GM18517 (cell line): ENCODE measurements at regions not wholly inside any gene's neighbourhood (a gene's known extent, or its start where the extent isn't known, plus 50 kb on each side); places are given as distances from the start of the nearest gene placed in this dataset.
A peak's percentile ranks its signal among the peaks of the same experiment; 100 is the strongest.
"Not testable (repeated sequence)": the region's sequence is repeated elsewhere in the genome, so short reads cannot be mapped to it uniquely, and the experiment has no call there.

Source experiments
- ATAC-seq: cut with Tn5 transposase; IDR thresholded peaks from one replicate; pipeline ENCODE4 v1.9.1; 2021; ENCODE audit warnings: mild to moderate bottlenecking, moderate library complexity; ENCODE audit not compliant: unreplicated experiment

- ATAC-seq: no peak
Measured at GRCh38 chr4:152073351-152074087, 312.7 kb upstream of the GATB start.

- ATAC-seq: no peak
Measured at GRCh38 chr4:152072906-152073305, 312.1 kb upstream of the GATB start.

- no peak for ATAC-seq
Measured at GRCh38 chr4:152072001-152072485, 311.2 kb upstream of the GATB start.

DNA sequence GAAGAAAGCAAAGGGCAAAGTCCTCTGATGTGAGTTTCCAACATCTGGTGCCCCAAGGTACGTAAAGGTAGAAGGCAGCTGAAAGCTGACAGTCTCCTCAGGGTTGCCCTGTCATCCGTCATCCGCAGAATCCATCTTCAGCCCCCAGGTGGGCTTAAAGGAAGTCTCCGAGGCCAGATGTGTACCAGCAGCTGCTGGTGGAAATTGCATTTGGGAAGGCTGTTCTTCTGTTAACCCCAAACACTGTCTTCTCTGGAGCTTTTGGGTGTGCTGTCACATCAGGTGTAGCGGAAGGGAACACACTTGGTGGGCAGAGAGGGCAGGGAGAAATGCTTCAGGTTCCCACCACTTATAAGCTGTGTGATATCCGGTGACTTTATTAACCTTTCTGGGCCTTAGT lies 310.0 kb upstream of the GATB start:
- ATAC-seq: no peak

- ATAC-seq: no peak
Measured at GRCh38 chr4:152068866-152069265, 308.1 kb upstream of the GATB start.

- ATAC-seq: no peak
Measured at GRCh38 chr4:152065545-152065944, 304.7 kb upstream of the GATB start.

- no peak for ATAC-seq
Measured at GRCh38 chr4:152064753-152065152, 303.9 kb upstream of the GATB start.

GRCh38 chr4:152064282-152064681 lies 303.5 kb upstream of the GATB start:
- no peak for ATAC-seq

GRCh38 chr4:152063621-152064240 lies 302.9 kb upstream of the GATB start:
- ATAC-seq: no peak

- ATAC-seq: no peak
Measured at GRCh38 chr4:152062936-152063620, 302.3 kb upstream of the GATB start.

DNA sequence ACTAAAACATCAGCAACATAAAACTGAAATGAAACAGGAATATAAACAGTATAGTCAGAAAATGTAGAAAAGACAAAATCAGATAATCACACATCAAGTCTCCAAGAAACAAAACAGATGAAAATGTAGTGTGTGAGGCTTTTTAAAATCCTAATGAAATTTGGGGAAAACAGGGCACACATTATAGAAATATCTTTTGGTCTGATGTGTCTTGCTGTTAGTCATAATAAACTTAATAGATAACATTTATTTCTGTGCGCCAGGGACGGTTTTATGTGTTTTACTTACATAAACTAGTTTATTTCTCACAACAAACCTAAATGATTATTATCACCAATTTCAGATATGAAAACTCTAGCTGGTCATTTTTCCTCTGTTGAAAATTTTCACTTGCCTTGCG lies 293.9 kb upstream of the GATB start:
- no peak for ATAC-seq

- peak; percentile 56 for ATAC-seq
Measured at GRCh38 chr4:152052451-152053057, 291.7 kb upstream of the GATB start.

GRCh38 chr4:152051332-152051731 lies 290.5 kb upstream of the GATB start:
- not testable (repeated sequence) for ATAC-seq

DNA sequence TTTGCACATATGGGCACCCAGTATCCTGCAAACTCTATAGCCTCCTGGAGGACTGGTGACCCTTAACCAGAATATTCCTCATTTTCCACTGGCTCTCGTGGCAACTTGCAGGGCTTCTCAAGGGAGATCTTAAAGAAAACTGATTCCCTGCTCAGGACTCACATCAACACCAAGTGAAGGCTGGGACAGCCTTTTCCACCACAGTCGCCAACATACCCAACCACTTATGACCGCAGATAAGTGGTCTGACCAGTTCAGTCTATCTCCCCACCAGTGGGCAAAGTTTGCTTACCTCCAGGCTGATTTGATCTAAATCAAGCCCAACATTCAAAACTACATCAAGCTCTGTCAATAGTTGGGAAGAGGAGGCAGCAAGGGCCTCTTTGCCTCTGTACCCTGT lies 289.3 kb upstream of the GATB start:
- ATAC-seq: no peak

DNA sequence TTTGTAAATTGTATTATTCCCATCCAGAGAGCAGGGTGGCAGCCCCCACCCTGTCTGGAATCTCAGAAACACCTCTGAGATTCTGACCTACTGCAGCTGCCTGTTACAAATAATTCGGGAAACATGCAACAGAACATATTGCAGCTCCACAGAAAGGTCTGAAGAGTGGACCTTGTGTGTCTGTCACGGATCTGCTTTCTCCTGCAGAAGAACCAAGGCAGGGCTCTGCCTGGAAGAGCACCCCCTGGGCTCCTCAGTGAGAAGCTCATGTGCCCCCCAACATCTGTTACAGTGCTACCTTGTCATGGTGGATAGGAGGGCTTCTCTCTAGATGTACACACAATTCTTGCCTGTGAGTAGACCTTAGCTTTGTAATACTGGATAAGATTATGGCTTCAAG lies 286.6 kb upstream of the GATB start:
- ATAC-seq: no peak

- ATAC-seq: no peak
Measured at GRCh38 chr4:152045807-152046571, 285.2 kb upstream of the GATB start.

- no peak for ATAC-seq
Measured at GRCh38 chr4:152045449-152045806, 284.6 kb upstream of the GATB start.

- ATAC-seq: no peak
Measured at GRCh38 chr4:152044331-152045036, 283.7 kb upstream of the GATB start.

DNA sequence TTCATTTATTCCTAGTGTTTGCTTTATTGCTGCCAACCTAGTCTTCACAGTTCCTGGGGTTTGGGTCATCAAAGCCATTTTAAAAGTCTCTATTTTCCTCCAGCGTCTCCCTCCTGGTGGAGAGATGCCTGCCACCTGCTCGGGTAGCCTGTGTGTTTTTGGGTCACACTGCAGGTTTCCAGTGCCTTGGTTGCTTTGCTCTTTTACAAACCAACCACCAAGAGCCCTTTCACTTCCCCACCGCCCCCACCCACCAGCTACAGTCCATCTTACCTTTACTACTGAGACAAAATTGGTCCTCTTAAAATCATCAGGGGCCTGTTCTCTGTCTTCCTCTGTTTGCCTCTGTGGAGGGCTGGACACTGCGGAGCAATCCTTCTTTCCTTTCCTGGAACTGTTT lies 280.5 kb upstream of the GATB start:
- no peak for ATAC-seq

- ATAC-seq: no peak
Measured at GRCh38 chr4:152039691-152040090, 278.9 kb upstream of the GATB start.
